ENCODE measurements at regions not wholly inside any gene's neighbourhood (a gene's known extent, or its start where the extent isn't known, plus 50 kb on each side); places are given as distances from the start of the nearest gene placed in this dataset.

GRCh38 chr4:133823177-133823576 is 378.4 kb downstream of the PABPC4L start:
- no peak overlapping the region for H3K4me3 ChIP-seq
- intact Hi-C loops (cut with DNase I; ENCODE audit: low total_unique reads), result no loop called here

GRCh38 chr4:133812954-133813353 is 388.6 kb downstream of the PABPC4L start:
- intact Hi-C loops (cut with DNase I; ENCODE audit: low total_unique reads), result no loop called here
- H3K9me3 ChIP-seq, result peaks cover 0 to 2% of the 10 kb centered on the region in 2 donors
- no peak overlapping the region for H3K27ac ChIP-seq
- no peaks in the 10 kb centered on the region for H3K27me3 ChIP-seq
- no peaks in the 10 kb centered on the region for H3K36me3 ChIP-seq
- TF ChIP-seq POLR2A (IDR thresholded peaks at IDR 0.05) (no peak), CTCF (IDR thresholded peaks at IDR 0.05) (no peak), POLR2AphosphoS5 (IDR thresholded peaks at IDR 0.05) (no peak)
- no peaks in the 10 kb centered on the region for H3K4me1 ChIP-seq
- no peak overlapping the region for H3K4me3 ChIP-seq
- DNase-seq (ENCODE audit: low spot score in 2 of 2), result no peak

More at GRCh38 chr4:133823177-133823576, 378.4 kb downstream of the PABPC4L start:
- Histone ChIP-seq H3K27ac (no peak overlapping the region), H3K4me1 (no peaks in the 10 kb centered on the region), H3K9me3 (peaks cover 0 to 4% of the 10 kb centered on the region in 2 donors), H3K36me3 (no peaks in the 10 kb centered on the region), H3K27me3 (no peaks in the 10 kb centered on the region)
- TF ChIP-seq POLR2AphosphoS5 (IDR thresholded peaks at IDR 0.05) (no peak), CTCF (IDR thresholded peaks at IDR 0.05) (no peak), POLR2A (IDR thresholded peaks at IDR 0.05) (no peak)
- DNase-seq (ENCODE audit: low spot score in 2 of 2), result no peak

- TF ChIP-seq CTCF (IDR thresholded peaks at IDR 0.05), result no peak
- TF ChIP-seq POLR2A (IDR thresholded peaks at IDR 0.05), result no peak
- no peak for TF ChIP-seq POLR2AphosphoS5 (IDR thresholded peaks at IDR 0.05)
- intact Hi-C loops (cut with DNase I; ENCODE audit: low total_unique reads), result no loop called here
- Histone ChIP-seq H3K36me3 (no peaks in the 10 kb centered on the region), H3K27me3 (no peaks in the 10 kb centered on the region), H3K4me1 (no peaks in the 10 kb centered on the region), H3K27ac (no peak overlapping the region), H3K4me3 (no peak overlapping the region), H3K9me3 (no peaks in the 10 kb centered on the region)
- DNase-seq (ENCODE audit: low spot score in 2 of 2), result no peak
Measured at GRCh38 chr4:133812236-133812635, 389.4 kb downstream of the PABPC4L start.

- Histone ChIP-seq H3K27ac (no peak overlapping the region), H3K4me1 (no peaks in the 10 kb centered on the region), H3K4me3 (no peak overlapping the region), H3K36me3 (no peaks in the 10 kb centered on the region), H3K27me3 (no peaks in the 10 kb centered on the region), H3K9me3 (no peaks in the 10 kb centered on the region)
- intact Hi-C loops (cut with DNase I; ENCODE audit: low total_unique reads), result no loop called here
- TF ChIP-seq CTCF (IDR thresholded peaks at IDR 0.05) (no peak), POLR2A (IDR thresholded peaks at IDR 0.05) (no peak), POLR2AphosphoS5 (IDR thresholded peaks at IDR 0.05) (no peak)
- DNase-seq (ENCODE audit: low spot score in 2 of 2), result no peak
Measured at GRCh38 chr4:133808151-133808550, 393.4 kb downstream of the PABPC4L start.

- intact Hi-C loops (cut with DNase I; ENCODE audit: low total_unique reads), result no loop called here
- TF ChIP-seq POLR2A (IDR thresholded peaks at IDR 0.05) (no peak), CTCF (IDR thresholded peaks at IDR 0.05) (no peak), POLR2AphosphoS5 (IDR thresholded peaks at IDR 0.05) (no peak)
Measured at GRCh38 chr4:133803341-133803740, 398.2 kb downstream of the PABPC4L start.

More at GRCh38 chr4:133803341-133803740, 398.2 kb downstream of the PABPC4L start:
- no peaks in the 10 kb centered on the region for H3K9me3 ChIP-seq
- H3K4me3 ChIP-seq, result no peak overlapping the region
- no peaks in the 10 kb centered on the region for H3K4me1 ChIP-seq
- no peak for DNase-seq (ENCODE audit: low spot score in 2 of 2)
- no peaks in the 10 kb centered on the region for H3K36me3 ChIP-seq
- H3K27me3 ChIP-seq, result no peaks in the 10 kb centered on the region
- H3K27ac ChIP-seq, result no peak overlapping the region

All from breast epithelium (tissue), 4 donors.